HepG2 (cell line): ENCODE measurements at regions not wholly inside any gene's neighbourhood (a gene's known extent, or its start where the extent isn't known, plus 50 kb on each side); places are given as distances from the start of the nearest gene placed in this dataset.

Experiments
- ATAC-seq: fragments of 200-7000 bp; cut with Tn5 transposase; 3 replicates; pipeline ENCODE4 v1.9.1; 2020; ENCODE audit warnings: mild to moderate bottlenecking, moderate library complexity
- BruUV-seq: library from RNA; stranded (reverse); fragments of 400-500 nt; replicated peaks from 2 replicates; lab custom pipeline; 2021; lab: Mats Ljungman, UMichigan
- CTCF ChIA-PET: fragments of 300-600 bp; formaldehyde crosslinking; extraction: SDS; loops from one replicate; lab custom pipeline; 2021; ENCODE audit warnings: low total read pairs, inconsistent platforms, low intra/inter-chr PET ratio; lab: Yijun Ruan, JAX
- POLR2A ChIA-PET: fragments of 350-600 bp; sonication (Branson Sonifier 250); formaldehyde crosslinking; loops from one replicate; lab custom pipeline; 2020; ENCODE audit warnings: antibody characterized with exemption, inconsistent platforms; lab: Yijun Ruan, JAX
- DNase-seq: peaks from one replicate; pipeline ENCODE4 v3.0.0-alpha.2; 2015; ENCODE audit warnings: low spot score
- FAIRE-seq: peaks from 3 replicates; lab custom pipeline; 2011; peaks lifted over from hg19 to GRCh38; lab: Jason Lieb, UNC
- H2AFZ ChIP-seq: one replicate; pipeline ENCODE4 v1.6.1; 2011; ENCODE audit warnings: low read length, inconsistent platforms
- H3K27ac ChIP-seq: fragments of 300-600 bp; 3 replicates; pipeline ENCODE4 v1.8.0; 2011; ENCODE audit warnings: mixed run types, mild to moderate bottlenecking, mixed read lengths, low read length, inconsistent platforms; ENCODE audit not compliant: insufficient read depth; ENCODE audit errors: extremely low read length
- H3K27me3 ChIP-seq, 2 experiments: fragments of 200-600 bp in 1 of 2; 2 replicates in 1 of 2; 3 replicates in 1 of 2; pipeline versions ENCODE4 v1.6.0 to v1.8.0; 2011; ENCODE audit warnings: low read length in 2 of 2, mild to moderate bottlenecking in 2 of 2, moderate library complexity in 2 of 2, inconsistent platforms in 1 of 2; ENCODE audit not compliant: insufficient read depth in 2 of 2, control insufficient read depth in 1 of 2
- H3K36me3 ChIP-seq, 2 experiments: fragments of 200-600 bp in 1 of 2; replicated peaks in 1 of 2; 2 replicates in 1 of 2; 3 replicates in 1 of 2; pipeline versions ENCODE4 v1.5.1 to v1.8.0; 2011; ENCODE audit warnings: low read length in 2 of 2, inconsistent platforms in 1 of 2; ENCODE audit not compliant: insufficient read depth in 2 of 2, control insufficient read depth in 1 of 2
- H3K4me1 ChIP-seq: 2 replicates; pipeline ENCODE4 v1.5.1; 2012; ENCODE audit warnings: low read length, inconsistent platforms; ENCODE audit not compliant: insufficient read depth
- H3K4me2 ChIP-seq: 2 replicates; pipeline ENCODE4 v1.6.0; 2011; ENCODE audit warnings: low read depth, low read length, inconsistent platforms
- H3K4me3 ChIP-seq, 3 experiments: fragments of 200-600 bp in 1 of 3; sonication (generic), shearing (Covaris generic) in 1 of 3; replicated peaks in 1 of 3; 2 replicates each; pipeline ENCODE4 v1.5.1; 2011 to 2016; ENCODE audit warnings: low read length in 3 of 3, inconsistent platforms in 2 of 3, low read depth in 2 of 3, mild to moderate bottlenecking in 2 of 3, control low read depth in 1 of 3, mixed read lengths in 1 of 3; ENCODE audit not compliant: insufficient read depth in 1 of 3
- H3K79me2 ChIP-seq: one replicate; pipeline ENCODE4 v1.6.1; 2011; ENCODE audit warnings: low read length, inconsistent platforms; ENCODE audit not compliant: insufficient read depth
- H3K9ac ChIP-seq: 2 replicates; pipeline ENCODE4 v1.6.0; 2011; ENCODE audit warnings: mild to moderate bottlenecking, low read depth, low read length, inconsistent platforms; ENCODE audit not compliant: insufficient read depth
- H3K9me3 ChIP-seq: 2 replicates; pipeline ENCODE4 v1.5.1; 2012; ENCODE audit warnings: mild to moderate bottlenecking, low read length
- H4K20me1 ChIP-seq: 2 replicates; pipeline ENCODE4 v1.6.0; 2011; ENCODE audit warnings: inconsistent platforms, mild to moderate bottlenecking, low read length, moderate library complexity; ENCODE audit not compliant: insufficient read depth
- CENPT ChIP-seq: sonication (generic); formaldehyde crosslinking; IDR thresholded peaks from 2 replicates; pipeline ENCODE4 v1.8.0; 2022; ENCODE audit warnings: low read depth, mild to moderate bottlenecking, moderate library complexity, missing genetic modification reagents
- MXD4 ChIP-seq: IDR thresholded peaks from 2 replicates; pipeline ENCODE4 v1.6.1; 2016; ENCODE audit warnings: mild to moderate bottlenecking, missing biosample characterization, missing genetic modification reagents
- ZNF225 ChIP-seq: sonication (generic); formaldehyde crosslinking; IDR thresholded peaks from 2 replicates; pipeline ENCODE4 v1.4.0; 2020; ENCODE audit warnings: mild to moderate bottlenecking, missing genetic modification reagents
- ZNF510 ChIP-seq: sonication (generic); formaldehyde crosslinking; IDR thresholded peaks from 2 replicates; pipeline ENCODE4 v1.4.0; 2020; ENCODE audit warnings: low read depth, mild to moderate bottlenecking, missing genetic modification reagents
- ZNF687 ChIP-seq: sonication (generic); formaldehyde crosslinking; IDR thresholded peaks from 2 replicates; pipeline ENCODE4 v1.5.1; 2020; ENCODE audit warnings: mild to moderate bottlenecking, missing genetic modification reagents, moderate library complexity
- ZNF784 ChIP-seq: sonication (generic); formaldehyde crosslinking; IDR thresholded peaks from 2 replicates; pipeline ENCODE4 v1.5.1; 2020; ENCODE audit warnings: missing genetic modification reagents, mild to moderate bottlenecking, borderline replicate concordance
- WGBS: methylation state at CpG from one replicate; pipeline ENCODE4 v1.1.6; 2017; ENCODE audit warnings: low lambda C conversion rate; 5-methylcytosine and 5-hydroxymethylcytosine counted together
- in situ Hi-C: cut with HindIII; loops from 2 replicates; pipeline ENCODE4 v1.10.0; 2017; ENCODE audit warnings: low pct_unique_long_range_greater_than_20kb; ENCODE audit not compliant: extremely low pct_ligation_motif_present
- intact Hi-C: fragments of 100-400 bp; cut with micrococcal nuclease; formaldehyde crosslinking; loops from one replicate; pipeline ENCODE4 v1.10.0; 2022; ENCODE audit not compliant: unreplicated experiment

- no peak for TF ChIP-seq ZNF784
- no peak for TF ChIP-seq ZNF510 (CRISPR knock-in tag)
- no peak for TF ChIP-seq ZNF225
- no peak for TF ChIP-seq MXD4 (CRISPR knock-in tag)
- TF ChIP-seq ZNF687: no peak
- no peak for TF ChIP-seq CENPT (CRISPR knock-in tag)
Observed at GRCh38 chr1:223048026-223048425, 95.0 kb downstream of the TLR5 start.

More at GRCh38 chr1:223048026-223048425, 95.0 kb downstream of the TLR5 start:
- H3K4me2 ChIP-seq: no peak overlapping the region
- peaks cover 23% of the 10 kb centered on the region for H3K4me1 ChIP-seq
- peaks cover 21% of the 10 kb centered on the region for H3K9me3 ChIP-seq
- H3K27me3 ChIP-seq: no peaks in the 10 kb centered on the region
- no peak for ATAC-seq
- in situ Hi-C loops: no loop called here
- CTCF ChIA-PET: no interaction called here
- no TSS peak for BruUV-seq
- no peak overlapping the region for H3K4me3 ChIP-seq
- WGBS: no CpG with 5 or more reads among the region's 2 CpGs
- H2AFZ ChIP-seq: no peak overlapping the region
- no peak for DNase-seq
- H3K27ac ChIP-seq: no peak overlapping the region
- no peaks in the 10 kb centered on the region for H3K36me3 ChIP-seq
- H3K79me2 ChIP-seq: no peaks in the 10 kb centered on the region
- H4K20me1 ChIP-seq: no peaks in the 10 kb centered on the region
- intact Hi-C loops: no loop called here
- POLR2A ChIA-PET: no interaction called here
- no peak overlapping the region for H3K9ac ChIP-seq
- FAIRE-seq: no peak
